ENCODE measurements at regions not wholly inside any gene's neighbourhood (a gene's known extent, or its start where the extent isn't known, plus 50 kb on each side); places are given as distances from the start of the nearest gene placed in this dataset.

DNA sequence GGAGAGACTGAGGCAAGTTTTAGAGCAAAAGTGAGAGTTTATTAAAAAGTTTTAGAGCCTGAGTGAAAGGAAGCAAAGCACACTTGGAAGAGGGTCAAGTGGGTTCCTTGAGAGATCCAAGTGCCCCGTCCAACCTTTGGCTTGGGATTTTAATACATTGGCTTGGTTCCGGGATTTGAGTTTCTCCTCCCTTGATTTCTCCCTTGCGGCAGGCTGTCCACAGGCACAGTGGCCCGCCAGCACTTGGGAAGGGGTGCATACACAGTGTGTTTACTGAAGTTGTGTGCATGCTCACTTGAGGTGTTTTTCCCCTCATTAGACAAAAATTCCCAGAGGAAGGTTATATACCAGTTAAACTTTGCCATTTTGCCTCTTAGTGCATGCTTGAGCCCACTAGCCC lies 333.5 kb downstream of the PCDH18 start:
- no peak for DNase-seq

DNA sequence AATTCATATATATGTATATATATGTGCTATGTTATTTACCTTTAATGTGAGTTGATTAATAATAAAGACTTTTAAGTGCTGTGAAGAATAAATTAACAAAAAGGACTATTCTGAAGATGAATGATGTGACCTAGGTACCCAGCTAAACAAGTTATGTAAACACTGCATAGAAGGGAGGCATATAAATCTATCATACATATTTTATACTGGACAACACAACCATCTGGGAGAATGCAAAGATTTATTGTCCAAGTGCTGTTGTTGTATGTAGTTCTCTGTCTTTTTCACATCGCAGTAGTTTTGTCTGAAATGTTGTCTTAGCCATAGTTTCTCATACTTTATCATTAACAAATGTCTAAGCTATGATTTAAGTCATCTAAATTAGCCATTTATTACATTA lies 337.6 kb downstream of the PCDH18 start:
- no peak for DNase-seq

DNA sequence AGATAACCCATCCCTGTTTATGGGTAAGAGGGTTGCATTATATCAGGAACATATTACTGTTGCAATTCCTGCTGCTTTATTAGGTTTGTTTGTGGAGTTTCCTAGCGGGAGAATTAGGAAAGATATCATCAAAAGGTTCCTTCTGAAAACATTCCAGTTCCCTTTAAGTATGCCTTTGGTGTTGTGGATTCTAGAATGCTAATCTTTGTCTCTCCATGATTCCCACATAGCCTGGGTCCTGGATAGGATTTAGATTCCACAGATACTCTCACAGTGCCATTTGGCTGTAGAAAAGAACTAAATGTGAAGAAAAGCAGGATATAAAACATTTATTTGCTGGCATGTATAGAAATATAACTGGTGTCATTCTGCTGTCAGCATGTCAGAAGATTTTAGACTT lies 338.7 kb downstream of the PCDH18 start:
- no peak for DNase-seq

DNA sequence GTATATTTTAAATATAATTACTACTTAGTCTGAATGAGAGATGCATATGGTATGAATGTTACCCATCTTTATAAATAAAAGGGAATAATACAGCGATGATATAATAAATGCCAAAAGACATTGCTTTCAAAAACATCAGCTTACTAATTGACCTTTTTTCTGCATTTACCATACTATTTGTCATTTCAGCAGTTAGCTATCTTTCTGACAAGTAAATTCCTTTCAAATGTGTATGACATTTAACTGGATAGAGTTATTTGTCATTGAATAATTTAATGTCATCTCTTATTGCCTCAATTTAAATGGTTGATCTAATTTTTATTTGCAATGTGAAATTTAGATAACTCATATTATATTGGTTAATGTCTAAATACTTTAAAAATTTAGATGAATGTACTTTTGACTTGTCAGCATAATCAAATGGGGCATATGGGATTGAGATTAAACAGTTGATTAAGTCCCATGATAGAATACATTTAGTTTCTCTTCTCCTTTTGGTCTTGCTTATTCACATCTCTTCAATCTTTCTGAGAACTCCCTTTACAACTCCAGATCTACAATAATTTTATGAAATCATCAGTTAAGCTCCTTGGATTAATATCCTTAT lies 350.9 kb downstream of the PCDH18 start:
- DNase-seq, result no peak

DNA sequence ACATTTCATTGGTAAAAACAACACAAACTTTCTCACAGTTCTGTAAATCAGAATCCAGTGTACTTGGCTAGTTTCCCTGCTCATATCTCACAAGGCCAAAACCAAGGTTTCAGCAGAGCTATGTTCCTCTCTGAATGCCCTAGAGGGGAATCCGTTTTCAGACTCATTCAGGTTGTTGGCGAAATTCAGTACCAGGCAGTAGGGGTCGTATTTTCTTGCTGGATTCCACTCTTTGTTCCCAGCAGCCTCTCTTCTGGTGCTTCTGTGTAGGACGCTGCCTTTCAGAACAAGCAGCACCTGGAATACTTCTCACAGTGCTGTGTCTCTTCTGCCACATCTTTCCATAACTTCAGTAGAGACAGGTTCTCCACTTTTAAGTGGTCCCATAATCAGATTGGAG lies 351.9 kb downstream of the PCDH18 start:
- no peak for DNase-seq

DNA sequence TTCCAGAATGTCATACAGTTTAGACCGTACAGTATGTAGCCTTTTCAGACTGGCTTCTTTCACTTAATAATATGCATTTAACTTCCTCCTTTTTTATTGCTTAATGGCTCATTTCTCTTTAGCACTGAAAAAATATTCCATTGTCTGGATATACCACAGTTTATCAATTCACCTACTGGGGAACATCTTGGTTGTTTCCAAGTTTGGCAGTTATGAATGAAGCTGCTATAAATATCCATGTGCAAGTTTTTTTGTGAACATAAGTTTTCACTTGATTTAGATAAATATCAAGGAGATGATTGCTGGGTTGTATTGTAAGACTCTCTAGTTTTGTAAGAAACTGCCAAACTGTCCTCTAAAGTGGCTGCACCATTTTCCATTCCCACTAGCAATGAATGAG lies 375.5 kb downstream of the PCDH18 start:
- no peak for DNase-seq

DNA sequence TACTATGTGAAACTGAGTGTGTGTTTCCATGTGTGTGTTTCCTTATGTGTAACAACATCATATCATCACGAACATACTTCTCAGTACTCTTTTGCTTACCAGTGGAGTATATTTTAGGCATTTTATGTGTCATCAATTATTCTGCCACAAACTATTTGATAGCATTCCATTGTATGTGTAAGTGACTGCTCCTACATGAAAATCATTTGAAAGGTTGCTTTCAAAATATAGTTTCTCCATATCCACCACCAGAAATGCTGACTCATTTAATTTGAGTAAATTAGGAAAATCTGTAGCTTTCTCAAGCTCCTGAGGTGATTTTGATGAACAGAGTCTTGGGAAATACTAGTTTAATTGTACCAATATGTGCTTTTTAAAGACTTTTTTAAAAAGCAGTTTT lies 376.2 kb downstream of the PCDH18 start:
- DNase-seq, result no peak

DNA sequence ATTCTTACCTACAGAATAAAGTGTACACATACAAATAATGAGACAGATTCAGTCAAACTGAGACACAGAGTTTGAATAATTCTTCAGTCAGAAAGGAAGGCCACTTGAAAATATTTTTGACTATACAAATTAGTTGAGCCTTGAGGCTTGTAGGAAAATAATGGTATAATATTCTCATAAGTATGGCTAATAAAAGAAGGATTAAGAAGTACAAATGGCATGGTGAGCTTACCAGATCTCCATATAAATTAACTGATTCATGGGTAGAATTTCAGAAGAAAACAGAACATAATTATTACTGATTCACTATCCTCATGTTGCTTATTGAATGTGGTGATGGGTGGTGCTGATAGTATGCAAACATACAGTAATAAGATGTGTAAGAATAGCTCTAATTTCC lies 401.1 kb downstream of the PCDH18 start:
- no peak for DNase-seq

DNA sequence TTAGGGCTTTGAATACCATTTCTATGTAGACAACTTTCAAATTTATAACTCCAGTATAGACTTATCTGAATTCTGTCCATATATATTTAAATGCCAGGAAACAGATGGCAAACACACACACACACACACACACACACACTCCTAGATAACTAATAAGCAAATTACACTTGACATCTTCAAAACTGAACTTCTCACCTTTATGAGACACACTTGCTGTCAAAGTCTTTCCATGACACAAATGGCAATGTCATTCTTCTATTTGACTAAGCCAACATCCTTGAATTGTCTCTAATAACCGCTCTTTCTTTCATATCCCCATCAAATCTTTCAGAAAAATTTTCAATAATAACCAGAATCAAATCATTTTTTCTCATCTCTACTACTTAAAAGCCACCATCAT lies 402.4 kb downstream of the PCDH18 start:
- no peak for DNase-seq

DNA sequence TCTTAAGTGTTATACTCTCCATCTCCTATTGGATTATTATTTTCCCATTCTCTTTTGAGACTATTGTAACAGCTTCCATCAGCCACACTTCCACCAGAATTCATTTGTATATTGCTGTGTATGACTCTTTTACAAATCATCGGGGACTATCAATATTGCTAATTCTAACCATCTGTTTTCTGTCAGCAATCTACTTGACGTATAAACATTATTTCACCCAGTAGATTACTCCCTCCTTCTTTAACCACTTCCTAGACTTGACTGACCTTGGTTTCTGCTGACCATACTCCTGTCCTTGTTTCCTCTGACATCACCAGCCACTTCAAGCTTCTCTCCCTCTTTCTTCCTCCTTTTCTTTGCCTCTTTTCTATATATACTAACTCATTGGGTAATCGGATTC lies 402.9 kb downstream of the PCDH18 start:
- no peak for DNase-seq

DNA sequence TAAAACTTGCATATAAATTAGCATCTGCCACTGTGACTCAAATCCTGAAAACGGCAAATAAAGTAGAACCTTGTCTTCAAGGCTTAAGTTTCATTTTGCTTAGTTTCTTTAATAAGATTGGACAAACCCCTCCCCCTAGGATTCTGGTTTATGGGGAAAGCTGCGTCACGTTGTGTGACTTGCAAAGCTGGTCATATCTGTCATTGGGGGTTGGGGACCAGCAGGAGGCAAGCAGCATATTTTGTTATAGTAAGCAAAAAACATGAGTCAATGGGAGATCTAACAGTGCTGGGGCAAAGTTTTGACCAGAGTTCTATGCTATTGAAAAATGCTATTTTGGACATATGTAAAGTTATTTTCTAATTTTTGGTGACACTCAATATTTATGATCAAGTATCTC lies 407.3 kb downstream of the PCDH18 start:
- no peak for DNase-seq

DNA sequence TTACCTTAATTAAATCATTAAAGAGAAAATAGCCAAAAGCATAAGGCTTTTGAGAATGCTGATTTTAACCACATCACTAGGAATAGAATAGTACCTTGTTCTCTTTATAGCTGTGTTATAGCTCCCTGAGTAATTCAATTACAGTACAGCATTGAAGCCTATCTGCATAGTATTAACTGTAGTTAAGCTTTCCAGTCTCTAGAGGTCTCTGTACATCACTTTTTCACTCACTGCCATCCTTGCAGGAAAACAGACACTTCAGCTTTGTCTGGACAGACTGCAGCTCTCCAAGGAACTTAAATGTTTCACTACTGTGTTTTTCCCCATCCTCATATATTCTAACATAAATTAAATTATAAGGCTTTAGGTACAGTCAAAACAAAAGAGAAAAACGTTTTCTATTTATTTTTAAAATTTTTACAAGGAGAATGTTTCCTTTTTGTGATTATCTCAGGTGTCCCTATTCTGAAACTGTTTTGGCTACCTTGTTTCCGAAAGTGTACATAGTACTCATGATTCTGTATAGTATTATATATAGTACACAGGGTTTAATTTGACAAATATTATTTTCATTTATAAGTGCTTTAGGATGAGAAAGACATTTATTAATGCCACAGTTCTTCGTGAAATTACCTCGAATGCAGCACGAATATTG lies 407.9 kb downstream of the PCDH18 start:
- no peak for DNase-seq

DNA sequence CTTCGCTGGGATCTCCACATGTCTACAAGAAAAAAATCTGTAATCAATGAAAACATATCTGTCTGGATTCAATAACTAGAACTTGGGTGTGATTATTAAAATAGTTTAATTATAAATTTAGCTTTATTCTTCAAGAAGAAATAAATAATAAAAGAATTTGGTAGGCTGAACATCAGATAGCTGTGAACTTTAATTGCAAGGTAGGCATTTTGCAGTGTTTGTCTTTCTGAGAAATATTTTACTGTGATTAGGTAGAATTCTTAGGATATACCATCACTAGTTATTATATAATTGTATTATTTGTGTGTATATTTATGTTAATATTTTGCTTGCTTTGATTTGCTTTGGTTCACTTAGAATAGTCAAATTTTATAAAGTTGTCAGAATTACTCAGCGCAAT lies 409.4 kb downstream of the PCDH18 start:
- no peak for DNase-seq

DNA sequence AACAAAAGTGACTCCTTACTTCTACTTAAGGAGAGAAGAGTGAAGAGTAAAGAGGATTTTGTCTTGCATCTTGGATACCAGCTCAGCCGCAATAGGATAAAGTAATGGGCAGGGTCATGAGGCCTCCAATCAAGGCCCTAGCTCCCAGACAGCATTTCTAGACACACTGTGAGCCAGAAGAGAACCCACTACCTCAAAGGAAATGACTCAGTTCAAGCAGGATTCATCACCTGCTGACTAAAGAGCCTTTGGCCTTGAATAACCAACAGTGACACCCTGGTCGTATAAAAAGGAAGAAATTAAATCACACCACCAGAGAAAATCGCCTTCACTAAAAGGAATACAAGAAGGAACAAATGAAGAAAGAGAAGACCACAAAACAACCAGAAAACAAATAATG lies 416.1 kb downstream of the PCDH18 start:
- no peak for DNase-seq

DNA sequence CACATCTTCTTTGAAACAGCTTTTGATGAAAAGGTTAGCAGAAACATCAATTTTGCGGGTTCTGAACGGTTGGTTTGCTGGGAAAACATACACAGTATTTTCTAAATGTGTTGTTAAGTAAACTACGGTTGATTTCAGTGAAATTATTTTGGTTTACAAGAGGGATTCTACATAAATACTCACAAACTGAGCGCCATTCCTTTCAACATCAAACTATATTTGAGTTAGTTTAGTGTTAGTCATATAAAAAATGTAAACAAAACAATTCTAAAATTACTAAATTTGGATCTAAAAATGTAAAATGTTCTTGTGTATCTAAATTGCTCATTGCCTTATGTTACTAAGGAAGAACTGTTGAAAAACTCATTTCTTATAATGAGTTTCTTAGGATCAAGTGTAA lies 425.6 kb downstream of the PCDH18 start:
- DNase-seq, result no peak

DNA sequence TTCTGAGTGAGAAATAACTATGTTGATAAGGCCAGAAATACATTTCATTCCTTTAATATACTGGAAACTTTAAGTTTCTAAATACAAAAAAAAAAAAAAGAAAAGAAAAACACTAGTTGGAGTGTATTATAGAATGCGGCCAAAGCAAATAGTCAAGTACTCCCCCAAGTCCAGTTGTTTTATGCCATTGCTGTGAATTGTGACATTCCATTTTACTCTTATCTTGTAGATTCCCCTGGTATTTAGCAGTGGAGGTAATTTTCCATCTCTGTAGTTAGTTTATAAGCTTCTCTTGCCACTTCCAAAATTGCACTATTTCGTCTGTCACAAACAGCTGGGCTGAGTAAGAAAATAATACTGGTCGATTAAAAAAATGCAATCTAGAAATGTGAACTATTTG lies 426.0 kb downstream of the PCDH18 start:
- no peak for DNase-seq

DNA sequence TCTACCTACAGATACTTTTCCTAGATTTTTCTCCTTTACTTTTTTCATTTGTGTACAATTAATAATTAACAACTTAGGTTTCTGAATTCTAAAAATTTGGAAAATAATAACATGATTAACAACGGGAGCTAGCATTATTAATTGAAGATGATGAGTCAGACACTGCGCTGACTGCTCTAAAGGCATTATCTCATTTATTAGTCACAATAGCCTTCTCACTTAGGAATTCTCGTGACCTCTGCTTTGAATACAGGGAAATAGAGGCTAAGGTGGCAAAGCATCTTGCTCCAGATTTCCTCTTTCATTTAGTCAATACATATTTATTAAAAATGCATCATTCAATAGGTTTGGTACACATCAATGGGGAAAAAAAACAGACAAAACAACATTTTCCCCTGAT lies 441.3 kb downstream of the PCDH18 start:
- DNase-seq, result no peak

DNA sequence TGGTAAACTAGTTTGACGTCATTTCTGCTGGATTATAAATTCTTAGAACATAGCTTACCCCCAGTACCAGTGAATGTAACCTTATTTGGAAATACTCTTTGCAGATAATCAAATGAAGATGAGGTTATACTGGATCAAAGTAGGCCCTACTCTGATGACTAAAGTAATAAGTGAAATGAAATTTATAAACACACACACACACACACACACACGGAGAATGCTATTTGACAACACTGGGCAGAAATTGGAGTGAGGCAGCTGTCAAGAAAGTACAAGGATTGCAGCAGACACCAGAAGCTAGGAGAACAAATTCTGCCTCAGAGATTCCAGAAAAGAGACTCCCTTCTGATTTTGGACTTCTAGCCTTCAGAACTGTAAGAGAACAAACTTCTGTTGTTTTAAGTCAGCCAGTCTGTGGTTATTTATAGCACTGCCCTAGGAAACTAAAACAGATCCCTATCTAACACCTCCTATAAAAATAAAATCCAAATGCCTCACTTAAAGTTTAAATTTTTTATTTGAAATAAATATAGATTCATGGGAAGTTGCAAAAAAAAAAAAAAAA lies 448.6 kb downstream of the PCDH18 start:
- no peak for DNase-seq

DNA sequence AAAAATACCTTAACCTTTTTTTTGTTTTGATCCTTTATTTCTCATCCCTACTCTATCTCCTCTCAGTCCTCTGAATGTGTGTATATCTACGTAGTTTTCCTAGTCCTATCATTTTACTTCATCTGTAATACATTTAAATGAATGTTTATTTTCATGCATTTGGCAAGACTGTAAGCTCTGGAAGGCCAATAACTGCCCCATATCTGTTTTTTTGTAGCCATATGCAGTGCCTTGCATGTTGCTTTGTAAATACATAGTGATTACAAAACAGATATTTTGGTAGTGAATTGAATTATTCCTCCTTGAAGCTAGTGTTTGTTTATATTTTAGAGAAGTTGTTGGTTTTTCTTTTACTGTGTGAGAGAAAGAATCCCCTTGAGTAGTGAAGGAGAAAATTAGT lies 450.2 kb downstream of the PCDH18 start:
- DNase-seq, result no peak

DNA sequence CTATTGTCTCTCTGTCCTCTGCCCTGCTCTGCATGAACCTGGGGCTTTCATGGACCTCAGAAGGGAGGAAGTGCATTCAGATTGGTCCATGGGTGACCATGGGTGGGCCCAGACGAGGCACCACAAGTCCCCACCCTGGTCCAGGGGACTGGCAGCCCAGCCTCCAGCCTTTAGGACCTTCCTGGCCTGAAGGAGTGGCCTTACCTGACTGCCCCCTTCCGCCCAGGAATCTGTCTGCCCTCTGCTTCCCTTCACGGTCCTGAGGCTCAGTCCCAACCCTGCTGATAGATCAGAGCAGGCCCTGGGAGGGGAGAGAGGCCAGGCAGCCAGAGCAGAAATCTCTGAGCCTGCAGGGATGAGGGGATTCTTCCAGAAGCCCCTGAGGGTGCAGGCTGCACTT lies 455.4 kb downstream of the PCDH18 start:
- no peak for DNase-seq

DNA sequence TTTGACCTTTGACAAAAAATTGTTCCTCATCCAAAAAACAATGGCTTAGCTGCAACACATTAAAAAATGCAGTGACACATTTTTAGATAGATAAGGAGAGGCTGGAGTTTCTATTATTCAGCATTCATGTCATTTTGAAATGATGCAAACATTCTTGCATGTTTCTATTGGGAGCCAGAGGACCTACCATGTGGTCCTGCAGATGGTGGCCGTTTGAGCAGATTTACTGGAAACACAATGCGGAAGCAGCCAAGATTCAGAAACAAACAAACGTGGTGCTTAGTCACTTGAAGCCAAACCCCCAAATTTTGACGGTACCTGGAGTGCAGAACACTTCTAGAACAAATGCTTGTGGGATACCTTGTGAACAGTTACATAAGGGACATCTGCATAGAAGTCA lies 456.7 kb downstream of the PCDH18 start:
- no peak for DNase-seq

DNA sequence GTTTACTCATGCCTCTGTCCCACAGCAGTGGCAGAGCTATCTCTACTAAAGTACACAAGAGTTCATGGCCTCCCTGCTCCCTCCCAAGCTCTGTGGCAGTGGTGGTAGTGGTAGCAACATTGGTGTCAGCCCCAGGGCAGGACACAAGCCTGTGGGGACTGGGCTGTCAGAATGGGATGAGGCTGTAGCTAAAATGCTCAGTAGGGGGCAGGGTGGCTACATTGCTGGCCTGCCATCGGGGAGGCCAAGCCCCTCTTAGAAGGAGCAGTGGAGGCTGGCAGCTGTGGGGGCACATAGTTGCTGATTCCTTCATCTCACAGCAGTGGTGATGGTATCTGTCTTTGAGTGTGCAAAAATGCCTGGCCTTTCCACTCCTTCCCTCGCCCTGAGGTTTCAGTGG lies 461.7 kb downstream of the PCDH18 start:
- no peak for DNase-seq

DNA sequence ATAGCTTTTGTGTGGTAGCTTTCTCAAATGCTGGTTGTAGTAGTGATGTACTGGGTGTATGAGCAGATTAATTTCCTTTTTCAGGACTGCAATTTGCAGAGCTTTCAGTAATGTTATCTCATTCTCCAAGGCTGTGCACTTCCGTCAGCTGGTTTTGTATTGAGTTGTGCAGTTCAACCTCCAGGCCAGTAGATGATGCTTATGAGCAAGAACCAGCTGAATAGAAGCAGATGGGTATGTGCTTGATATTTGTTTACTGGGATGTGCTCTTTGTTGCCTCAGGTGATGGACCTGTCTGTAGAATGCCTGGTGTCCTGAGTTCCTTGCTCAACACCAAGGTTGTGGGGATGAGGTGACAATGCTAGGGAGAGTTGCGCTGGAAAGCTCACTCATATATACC lies 462.8 kb downstream of the PCDH18 start:
- DNase-seq, result no peak

DNA sequence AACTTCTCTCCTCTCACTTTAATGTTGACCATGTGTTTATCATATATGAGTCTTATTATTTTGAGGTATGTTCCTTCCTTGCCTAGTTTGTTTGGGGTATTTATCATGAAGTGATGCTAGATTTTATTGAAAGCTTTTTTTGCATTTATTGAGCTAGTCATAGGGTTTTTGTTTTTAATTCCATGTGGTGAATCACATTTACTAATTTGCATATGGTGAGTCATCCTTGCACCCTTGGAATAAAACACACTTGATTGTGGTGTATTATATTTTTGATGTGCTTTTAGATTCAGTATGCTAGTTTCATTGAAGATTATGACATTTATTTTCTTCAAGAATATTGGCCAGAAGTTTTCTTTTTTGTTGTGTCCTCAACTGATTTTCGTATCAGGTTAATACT lies 464.6 kb downstream of the PCDH18 start:
- no peak for DNase-seq

DNA sequence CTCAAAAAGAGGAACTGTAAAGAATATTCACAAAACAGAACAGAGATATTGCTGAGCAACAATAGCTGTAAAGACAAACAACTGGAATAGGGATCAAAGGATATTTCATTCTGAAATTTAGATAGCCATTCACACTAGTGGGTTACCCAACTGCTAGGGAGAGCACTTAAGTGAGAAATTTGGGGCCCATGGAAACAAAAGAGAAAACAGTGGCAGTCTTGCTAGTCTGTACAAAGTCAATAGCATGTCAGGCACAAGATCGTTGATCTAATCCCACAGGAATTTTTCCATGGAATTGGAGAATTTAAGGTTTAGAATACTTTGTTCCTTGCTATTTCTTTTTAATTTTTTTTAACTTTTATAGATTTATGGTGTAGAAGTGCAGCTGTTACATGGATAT lies 467.0 kb downstream of the PCDH18 start:
- no peak for DNase-seq

Measured in CD4-positive, alpha-beta T cell treated with Interleukin-12 subunit alpha and Interleukin-12 subunit beta, for 1 hour (primary cell).